ENCODE measurements at regions not wholly inside any gene's neighbourhood (a gene's known extent, or its start where the extent isn't known, plus 50 kb on each side); places are given as distances from the start of the nearest gene placed in this dataset.

GRCh38 chr2:104707056-104707455 is 146.9 kb upstream of the POU3F3 start:
- no peak overlapping the region for H3K27ac ChIP-seq
- H3K4me3 ChIP-seq: no peak overlapping the region
- POLR2A ChIA-PET: no interaction called here
- H3K4me1 ChIP-seq: no peaks in the 10 kb centered on the region
- WGBS (ENCODE audit: missing lambda C conversion rate): 31% methylated on average over 5 of the region's 5 CpGs
- H3K9me3 ChIP-seq: no peaks in the 10 kb centered on the region
- DNase-seq (ENCODE audit: low read depth in 1 of 2, low spot score in 1 of 2) (no peak), ATAC-seq (no peak), FAIRE-seq (no peak)
- H3K4me2 ChIP-seq: no peak overlapping the region
- CTCF ChIA-PET: no interaction called here
- TF ChIP-seq ZNF302 (CRISPR knock-in tag; IDR thresholded peaks at IDR 0.05) (no peak), FOSB (CRISPR knock-in tag; IDR thresholded peaks at IDR 0.05) (no peak), SMC3 (IDR thresholded peaks at IDR 0.05) (no peak), BCL3 (IDR thresholded peaks at IDR 0.05) (no peak), MAZ (IDR thresholded peaks at IDR 0.05; ENCODE audit: borderline replicate concordance, low read depth, low read length) (no peak), TP53 (CRISPR knock-in tag; IDR thresholded peaks at IDR 0.05) (no peak), RAD21 (conservative IDR thresholded peaks at IDR 0.05 in 1 of 2, IDR thresholded peaks at IDR 0.05 in 1 of 2) (no peak), ESRRA (IDR thresholded peaks at IDR 0.05; ENCODE audit: borderline replicate concordance, low read length) (no peak), ZFP36 (IDR thresholded peaks at IDR 0.05; ENCODE audit: borderline replicate concordance, partially characterized antibody) (no peak)
- TF ChIP-seq, protein P1, sequence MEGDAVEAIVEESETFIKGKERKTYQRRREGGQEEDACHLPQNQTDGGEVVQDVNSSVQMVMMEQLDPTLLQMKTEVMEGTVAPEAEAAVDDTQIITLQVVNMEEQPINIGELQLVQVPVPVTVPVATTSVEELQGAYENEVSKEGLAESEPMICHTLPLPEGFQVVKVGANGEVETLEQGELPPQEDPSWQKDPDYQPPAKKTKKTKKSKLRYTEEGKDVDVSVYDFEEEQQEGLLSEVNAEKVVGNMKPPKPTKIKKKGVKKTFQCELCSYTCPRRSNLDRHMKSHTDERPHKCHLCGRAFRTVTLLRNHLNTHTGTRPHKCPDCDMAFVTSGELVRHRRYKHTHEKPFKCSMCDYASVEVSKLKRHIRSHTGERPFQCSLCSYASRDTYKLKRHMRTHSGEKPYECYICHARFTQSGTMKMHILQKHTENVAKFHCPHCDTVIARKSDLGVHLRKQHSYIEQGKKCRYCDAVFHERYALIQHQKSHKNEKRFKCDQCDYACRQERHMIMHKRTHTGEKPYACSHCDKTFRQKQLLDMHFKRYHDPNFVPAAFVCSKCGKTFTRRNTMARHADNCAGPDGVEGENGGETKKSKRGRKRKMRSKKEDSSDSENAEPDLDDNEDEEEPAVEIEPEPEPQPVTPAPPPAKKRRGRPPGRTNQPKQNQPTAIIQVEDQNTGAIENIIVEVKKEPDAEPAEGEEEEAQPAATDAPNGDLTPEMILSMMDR (IDR thresholded peaks at IDR 0.05): no peak

DNA sequence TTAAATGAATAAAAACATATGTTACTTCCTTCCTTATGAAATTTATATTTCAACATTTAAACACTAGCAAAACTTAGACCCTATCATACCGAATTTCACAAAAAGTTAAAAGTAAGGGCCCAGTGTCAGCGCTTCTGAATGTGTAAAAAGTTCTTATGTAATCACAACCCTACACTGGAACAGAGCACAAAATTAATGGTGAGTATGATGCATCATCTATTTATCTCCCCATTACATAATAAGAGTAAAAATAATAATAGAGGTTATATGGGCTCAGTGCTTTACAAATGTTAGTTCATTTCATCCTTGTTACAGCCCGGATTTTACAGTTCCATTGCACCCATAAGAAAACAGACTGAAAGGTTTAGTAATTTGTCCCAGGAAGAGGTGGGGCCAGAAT is 144.9 kb upstream of the POU3F3 start:
- 3% methylated on average over 3 of the region's 3 CpGs for WGBS (ENCODE audit: missing lambda C conversion rate)

More for the DNA sequence above, 144.9 kb upstream of the POU3F3 start:
- FAIRE-seq (no peak), DNase-seq (ENCODE audit: low read depth in 1 of 2, low spot score in 1 of 2) (no peak), ATAC-seq (no peak)
- Histone ChIP-seq H3K4me3 (no peak overlapping the region), H3K4me2 (no peak overlapping the region), H3K27ac (no peak overlapping the region), H3K4me1 (no peaks in the 10 kb centered on the region), H3K9me3 (no peaks in the 10 kb centered on the region)
- TF ChIP-seq JUN (IDR thresholded peaks at IDR 0.05) (no peak), HES2 (IDR thresholded peaks at IDR 0.05) (no peak), SMC3 (IDR thresholded peaks at IDR 0.05) (no peak), HOXA7 (CRISPR knock-in tag; IDR thresholded peaks at IDR 0.05) (no peak), KDM5A (IDR thresholded peaks at IDR 0.05) (no peak), CBX8 (IDR thresholded peaks at IDR 0.05) (no peak), HOXB13 (CRISPR knock-in tag; IDR thresholded peaks at IDR 0.05; ENCODE audit: low read depth) (no peak), KDM1A (IDR thresholded peaks at IDR 0.05; ENCODE audit: low read depth) (no peak), FOXS1 (CRISPR knock-in tag; IDR thresholded peaks at IDR 0.05) (no peak), POLR2AphosphoS2 (conservative IDR thresholded peaks at IDR 0.05; ENCODE audit: low read length) (no peak), CBX2 (IDR thresholded peaks at IDR 0.05; ENCODE audit: borderline replicate concordance, low read depth) (no peak), ZSCAN20 (CRISPR knock-in tag; IDR thresholded peaks at IDR 0.05) (no peak), RARB (CRISPR knock-in tag; IDR thresholded peaks at IDR 0.05) (no peak), HEYL (CRISPR knock-in tag; IDR thresholded peaks at IDR 0.05) (no peak), MAFK (IDR thresholded peaks at IDR 0.05; ENCODE audit: partially characterized antibody) (no peak), SREBF2 (IDR thresholded peaks at IDR 0.05) (no peak), TP53 (CRISPR knock-in tag; IDR thresholded peaks at IDR 0.05) (no peak), NFE2L2 (conservative IDR thresholded peaks at IDR 0.05; ENCODE audit: low read length) (no peak)
- TF ChIP-seq, protein P2, sequence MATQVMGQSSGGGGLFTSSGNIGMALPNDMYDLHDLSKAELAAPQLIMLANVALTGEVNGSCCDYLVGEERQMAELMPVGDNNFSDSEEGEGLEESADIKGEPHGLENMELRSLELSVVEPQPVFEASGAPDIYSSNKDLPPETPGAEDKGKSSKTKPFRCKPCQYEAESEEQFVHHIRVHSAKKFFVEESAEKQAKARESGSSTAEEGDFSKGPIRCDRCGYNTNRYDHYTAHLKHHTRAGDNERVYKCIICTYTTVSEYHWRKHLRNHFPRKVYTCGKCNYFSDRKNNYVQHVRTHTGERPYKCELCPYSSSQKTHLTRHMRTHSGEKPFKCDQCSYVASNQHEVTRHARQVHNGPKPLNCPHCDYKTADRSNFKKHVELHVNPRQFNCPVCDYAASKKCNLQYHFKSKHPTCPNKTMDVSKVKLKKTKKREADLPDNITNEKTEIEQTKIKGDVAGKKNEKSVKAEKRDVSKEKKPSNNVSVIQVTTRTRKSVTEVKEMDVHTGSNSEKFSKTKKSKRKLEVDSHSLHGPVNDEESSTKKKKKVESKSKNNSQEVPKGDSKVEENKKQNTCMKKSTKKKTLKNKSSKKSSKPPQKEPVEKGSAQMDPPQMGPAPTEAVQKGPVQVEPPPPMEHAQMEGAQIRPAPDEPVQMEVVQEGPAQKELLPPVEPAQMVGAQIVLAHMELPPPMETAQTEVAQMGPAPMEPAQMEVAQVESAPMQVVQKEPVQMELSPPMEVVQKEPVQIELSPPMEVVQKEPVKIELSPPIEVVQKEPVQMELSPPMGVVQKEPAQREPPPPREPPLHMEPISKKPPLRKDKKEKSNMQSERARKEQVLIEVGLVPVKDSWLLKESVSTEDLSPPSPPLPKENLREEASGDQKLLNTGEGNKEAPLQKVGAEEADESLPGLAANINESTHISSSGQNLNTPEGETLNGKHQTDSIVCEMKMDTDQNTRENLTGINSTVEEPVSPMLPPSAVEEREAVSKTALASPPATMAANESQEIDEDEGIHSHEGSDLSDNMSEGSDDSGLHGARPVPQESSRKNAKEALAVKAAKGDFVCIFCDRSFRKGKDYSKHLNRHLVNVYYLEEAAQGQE (IDR thresholded peaks at IDR 0.05): no peak
- CTCF ChIA-PET: interaction anchor here (0.6 kb wide), 1 partner anchor 1828 kb away, joined by 5 read pairs; no protein-coding TSS in a partner anchor
- POLR2A ChIA-PET: no interaction called here
